ENCODE measurements at regions not wholly inside any gene's neighbourhood (a gene's known extent, or its start where the extent isn't known, plus 50 kb on each side); places are given as distances from the start of the nearest gene placed in this dataset.

DNA sequence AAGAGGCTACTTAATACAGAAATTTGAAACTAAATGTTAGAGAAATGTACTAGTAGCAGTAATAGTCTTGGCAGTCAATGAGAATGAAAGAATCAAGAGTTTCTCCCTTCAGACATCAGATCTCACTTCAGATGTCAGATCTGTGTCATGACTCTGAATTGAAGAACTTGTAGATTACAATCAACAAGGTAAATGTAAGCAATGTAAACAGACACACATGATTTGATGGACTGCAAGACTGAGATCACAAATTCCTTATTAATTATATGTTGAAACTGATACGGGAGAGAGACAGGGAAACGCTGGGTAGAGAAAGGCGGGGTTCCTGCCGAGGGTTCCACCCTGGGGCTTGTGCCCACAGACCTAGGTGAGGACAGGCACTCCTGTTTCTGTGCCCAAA is 65.5 kb upstream of the HHIP start:
- H3K4me1 ChIP-seq (ENCODE audit: control insufficient read depth, insufficient read depth, low read length): no peaks in the 10 kb centered on the region
- no peak for DNase-seq (ENCODE audit: low read depth, low spot score)
- ATAC-seq: no peak

GRCh38 chr4:144582105-144582850 is 63.7 kb upstream of the HHIP start:
- no peak for DNase-seq (ENCODE audit: low read depth, low spot score)
- H3K27ac ChIP-seq (ENCODE audit: low read length): no peak overlapping the region

More for the DNA sequence above, 65.5 kb upstream of the HHIP start:
- Histone ChIP-seq H3K9me3 (ENCODE audit: control insufficient read depth, insufficient read depth, low read depth, low read length) (no peaks in the 10 kb centered on the region), H3K27ac (ENCODE audit: low read length) (no peak overlapping the region), H3K4me3 (ENCODE audit: low read depth in 2 of 2, low read length in 2 of 2) (no peak overlapping the region), H3K36me3 (ENCODE audit: control insufficient read depth, insufficient read depth, low read length) (no peaks in the 10 kb centered on the region), H3K27me3 (ENCODE audit: control insufficient read depth, insufficient read depth, low read length) (no peaks in the 10 kb centered on the region)
- intact Hi-C loops (cut with micrococcal nuclease; ENCODE audit: unreplicated experiment) (no loop called here), in situ Hi-C loops (cut with HindIII; ENCODE audit: low pct_unique_long_range_greater_than_20kb, low sequenced_read_pairs) (no loop called here)
- BruUV-seq (replicated peaks): no TSS peak
- ChIA-PET CTCF (no interaction called here), POLR2A (no interaction called here)
- TF ChIP-seq SIN3A (IDR thresholded peaks at IDR 0.05; ENCODE audit: borderline replicate concordance, insufficient read depth, low read depth, low read length) (no peak), CTCF (IDR thresholded peaks at IDR 0.05) (no peak), TCF7L2 (IDR thresholded peaks at IDR 0.05; ENCODE audit: low read depth, low read length) (no peak), POLR2AphosphoS5 (IDR thresholded peaks at IDR 0.05; ENCODE audit: low read depth, low read length) (no peak)
- TF ChIP-seq, protein P1, sequence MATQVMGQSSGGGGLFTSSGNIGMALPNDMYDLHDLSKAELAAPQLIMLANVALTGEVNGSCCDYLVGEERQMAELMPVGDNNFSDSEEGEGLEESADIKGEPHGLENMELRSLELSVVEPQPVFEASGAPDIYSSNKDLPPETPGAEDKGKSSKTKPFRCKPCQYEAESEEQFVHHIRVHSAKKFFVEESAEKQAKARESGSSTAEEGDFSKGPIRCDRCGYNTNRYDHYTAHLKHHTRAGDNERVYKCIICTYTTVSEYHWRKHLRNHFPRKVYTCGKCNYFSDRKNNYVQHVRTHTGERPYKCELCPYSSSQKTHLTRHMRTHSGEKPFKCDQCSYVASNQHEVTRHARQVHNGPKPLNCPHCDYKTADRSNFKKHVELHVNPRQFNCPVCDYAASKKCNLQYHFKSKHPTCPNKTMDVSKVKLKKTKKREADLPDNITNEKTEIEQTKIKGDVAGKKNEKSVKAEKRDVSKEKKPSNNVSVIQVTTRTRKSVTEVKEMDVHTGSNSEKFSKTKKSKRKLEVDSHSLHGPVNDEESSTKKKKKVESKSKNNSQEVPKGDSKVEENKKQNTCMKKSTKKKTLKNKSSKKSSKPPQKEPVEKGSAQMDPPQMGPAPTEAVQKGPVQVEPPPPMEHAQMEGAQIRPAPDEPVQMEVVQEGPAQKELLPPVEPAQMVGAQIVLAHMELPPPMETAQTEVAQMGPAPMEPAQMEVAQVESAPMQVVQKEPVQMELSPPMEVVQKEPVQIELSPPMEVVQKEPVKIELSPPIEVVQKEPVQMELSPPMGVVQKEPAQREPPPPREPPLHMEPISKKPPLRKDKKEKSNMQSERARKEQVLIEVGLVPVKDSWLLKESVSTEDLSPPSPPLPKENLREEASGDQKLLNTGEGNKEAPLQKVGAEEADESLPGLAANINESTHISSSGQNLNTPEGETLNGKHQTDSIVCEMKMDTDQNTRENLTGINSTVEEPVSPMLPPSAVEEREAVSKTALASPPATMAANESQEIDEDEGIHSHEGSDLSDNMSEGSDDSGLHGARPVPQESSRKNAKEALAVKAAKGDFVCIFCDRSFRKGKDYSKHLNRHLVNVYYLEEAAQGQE (IDR thresholded peaks at IDR 0.05; ENCODE audit: insufficient read depth in 1 of 2, low read depth in 2 of 2, low read length in 1 of 2): no peak

More at GRCh38 chr4:144582105-144582850, 63.7 kb upstream of the HHIP start:
- H3K9me3 ChIP-seq (ENCODE audit: control insufficient read depth, insufficient read depth, low read depth, low read length): no peaks in the 10 kb centered on the region
- TF ChIP-seq SIN3A (IDR thresholded peaks at IDR 0.05; ENCODE audit: borderline replicate concordance, insufficient read depth, low read depth, low read length): no peak
- TF ChIP-seq, protein P1 (IDR thresholded peaks at IDR 0.05; ENCODE audit: insufficient read depth in 1 of 2, low read depth in 2 of 2, low read length in 1 of 2): no peak
- TF ChIP-seq CTCF (IDR thresholded peaks at IDR 0.05): no peak
- in situ Hi-C loops (cut with HindIII; ENCODE audit: low pct_unique_long_range_greater_than_20kb, low sequenced_read_pairs) (no loop called here), intact Hi-C loops (cut with micrococcal nuclease; ENCODE audit: unreplicated experiment) (no loop called here)
- no peaks in the 10 kb centered on the region for H3K27me3 ChIP-seq (ENCODE audit: control insufficient read depth, insufficient read depth, low read length)
- no peaks in the 10 kb centered on the region for H3K36me3 ChIP-seq (ENCODE audit: control insufficient read depth, insufficient read depth, low read length)
- H3K4me1 ChIP-seq (ENCODE audit: control insufficient read depth, insufficient read depth, low read length): no peaks in the 10 kb centered on the region
- ChIA-PET CTCF (no interaction called here), POLR2A (no interaction called here)
- ATAC-seq: no peak
- no peak overlapping the region for H3K4me3 ChIP-seq (ENCODE audit: low read depth in 2 of 2, low read length in 2 of 2)
- BruUV-seq (replicated peaks): no TSS peak
